ENCODE measurements at regions not wholly inside any gene's neighbourhood (a gene's known extent, or its start where the extent isn't known, plus 50 kb on each side); places are given as distances from the start of the nearest gene placed in this dataset.

- no peak for DNase-seq
These were observed 111.0 kb upstream of the NFIB start for GRCh38 chr9:14424983-14425382.

GRCh38 chr9:14424289-14424688 is 110.3 kb upstream of the NFIB start:
- no peak for DNase-seq

- no peak for DNase-seq
These were observed 109.9 kb upstream of the NFIB start for GRCh38 chr9:14423815-14424261.

- no peak for DNase-seq
These were observed 107.3 kb upstream of the NFIB start for GRCh38 chr9:14421291-14421690.

GRCh38 chr9:14418941-14419937 is 105.3 kb upstream of the NFIB start:
- DNase-seq = no peak

- DNase-seq = no peak
These were observed 104.5 kb upstream of the NFIB start for GRCh38 chr9:14418301-14418940.

GRCh38 chr9:14417237-14417636 is 103.3 kb upstream of the NFIB start:
- no peak for DNase-seq

GRCh38 chr9:14415947-14416346 is 102.0 kb upstream of the NFIB start:
- DNase-seq = no peak

- DNase-seq = no peak
These were observed 99.9 kb upstream of the NFIB start for GRCh38 chr9:14413812-14414211.

GRCh38 chr9:14412775-14413174 is 98.8 kb upstream of the NFIB start:
- no peak for DNase-seq

- DNase-seq = no peak
These were observed 92.5 kb upstream of the NFIB start for GRCh38 chr9:14406463-14406862.

- no peak for DNase-seq
These were observed 91.3 kb upstream of the NFIB start for GRCh38 chr9:14405176-14405706.

GRCh38 chr9:14403081-14403480 is 89.1 kb upstream of the NFIB start:
- DNase-seq = no peak

GRCh38 chr9:14402583-14402982 is 88.6 kb upstream of the NFIB start:
- DNase-seq = no peak

- DNase-seq = no peak
These were observed 88.0 kb upstream of the NFIB start for GRCh38 chr9:14401911-14402310.

- DNase-seq = no peak
These were observed 86.7 kb upstream of the NFIB start for GRCh38 chr9:14400658-14400995.

GRCh38 chr9:14399756-14400657 is 86.1 kb upstream of the NFIB start:
- no peak for DNase-seq

GRCh38 chr9:14398473-14398872 is 84.5 kb upstream of the NFIB start:
- no peak for DNase-seq

- no peak for DNase-seq
These were observed 82.2 kb upstream of the NFIB start for GRCh38 chr9:14396171-14396570.

GRCh38 chr9:14395317-14396082 is 81.6 kb upstream of the NFIB start:
- no peak for DNase-seq

GRCh38 chr9:14393418-14393817 is 79.5 kb upstream of the NFIB start:
- DNase-seq = no peak

- DNase-seq = no peak
These were observed 77.7 kb upstream of the NFIB start for GRCh38 chr9:14391620-14392019.

Measured in activated CD4-positive, CD25-positive, alpha-beta regulatory T cell treated with anti-CD3 and anti-CD28 coated beads, Interleukin-2, amount 50 U/mL, for 72 hours (primary cell).